ENCODE measurements at regions not wholly inside any gene's neighbourhood (a gene's known extent, or its start where the extent isn't known, plus 50 kb on each side); places are given as distances from the start of the nearest gene placed in this dataset.

DNA sequence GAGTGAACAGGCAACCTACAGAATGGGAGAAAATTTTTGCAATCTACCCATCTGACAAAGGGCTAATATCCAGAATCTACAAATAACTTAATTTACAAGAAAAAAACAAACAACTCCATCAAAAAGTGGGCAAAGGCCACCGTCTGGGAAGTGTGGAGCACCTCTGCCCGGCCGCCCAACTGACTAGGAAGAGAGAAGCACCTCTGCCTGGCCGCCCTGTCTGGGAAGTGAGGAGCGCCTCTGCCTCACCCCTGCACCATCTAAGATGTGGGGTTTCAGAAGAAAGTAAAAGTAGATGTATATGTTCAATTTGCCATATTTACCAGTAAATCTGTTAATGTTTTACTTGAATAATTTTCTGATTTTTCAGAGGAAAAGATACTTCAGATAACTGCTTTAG, 108.1 kb upstream of the TMEM161B start:
- no peaks in the 10 kb centered on the region for H3K9me3 ChIP-seq (ENCODE audit: control insufficient read depth in 1 of 2, insufficient read depth in 1 of 2, low read depth in 1 of 2, low read length in 2 of 2)
- no peaks in the 10 kb centered on the region for H3K79me2 ChIP-seq (ENCODE audit: insufficient read depth, low read length)
- H3K27ac ChIP-seq (ENCODE audit: low read depth, low read length): no peak overlapping the region
- ATAC-seq: no peak
- intact Hi-C loops (cut with micrococcal nuclease): no loop called here
- H3K27me3 ChIP-seq (ENCODE audit: insufficient read depth, low read length): no peaks in the 10 kb centered on the region
- H2AFZ ChIP-seq (ENCODE audit: low read depth, low read length, poor library complexity, severe bottlenecking): no peak overlapping the region
- H3K4me1 ChIP-seq (ENCODE audit: control insufficient read depth in 1 of 2, insufficient read depth in 2 of 2, low read length in 2 of 2): peaks cover 2 to 12% of the 10 kb centered on the region in 2 experiments; a peak in 3 of 4 replicates
- CTCF ChIA-PET: no interaction called here
- H3K4me3 ChIP-seq (replicated peaks in 1 of 2; ENCODE audit: low read depth in 1 of 2, low read length in 2 of 2): no peak overlapping the region
- H4K20me1 ChIP-seq (ENCODE audit: insufficient read depth): no peaks in the 10 kb centered on the region
- no peak overlapping the region for H3K9ac ChIP-seq (ENCODE audit: low read length)
- no peaks in the 10 kb centered on the region for H3K9me2 ChIP-seq (ENCODE audit: insufficient read depth)
- no peak for TF ChIP-seq CBX3 (IDR thresholded peaks at IDR 0.05; ENCODE audit: low read depth)
- no peak for TF ChIP-seq EZH2phosphoT487 (IDR thresholded peaks at IDR 0.05; ENCODE audit: borderline replicate concordance)
- TF ChIP-seq ZFX (IDR thresholded peaks at IDR 0.05): no peak
- no peak for TF ChIP-seq FOSL1 (IDR thresholded peaks at IDR 0.05; ENCODE audit: low read depth)
- no peak for TF ChIP-seq EGR1 (IDR thresholded peaks at IDR 0.05; ENCODE audit: low read depth)
- TF ChIP-seq EZH2 (IDR thresholded peaks at IDR 0.05): no peak
- no peak for TF ChIP-seq ELF1 (IDR thresholded peaks at IDR 0.05; ENCODE audit: borderline replicate concordance, low read depth)
- no peak for TF ChIP-seq TCF7L2 (IDR thresholded peaks at IDR 0.05; ENCODE audit: borderline replicate concordance, extremely low read depth, insufficient read depth, insufficient read length)
- TF ChIP-seq, protein P1, sequence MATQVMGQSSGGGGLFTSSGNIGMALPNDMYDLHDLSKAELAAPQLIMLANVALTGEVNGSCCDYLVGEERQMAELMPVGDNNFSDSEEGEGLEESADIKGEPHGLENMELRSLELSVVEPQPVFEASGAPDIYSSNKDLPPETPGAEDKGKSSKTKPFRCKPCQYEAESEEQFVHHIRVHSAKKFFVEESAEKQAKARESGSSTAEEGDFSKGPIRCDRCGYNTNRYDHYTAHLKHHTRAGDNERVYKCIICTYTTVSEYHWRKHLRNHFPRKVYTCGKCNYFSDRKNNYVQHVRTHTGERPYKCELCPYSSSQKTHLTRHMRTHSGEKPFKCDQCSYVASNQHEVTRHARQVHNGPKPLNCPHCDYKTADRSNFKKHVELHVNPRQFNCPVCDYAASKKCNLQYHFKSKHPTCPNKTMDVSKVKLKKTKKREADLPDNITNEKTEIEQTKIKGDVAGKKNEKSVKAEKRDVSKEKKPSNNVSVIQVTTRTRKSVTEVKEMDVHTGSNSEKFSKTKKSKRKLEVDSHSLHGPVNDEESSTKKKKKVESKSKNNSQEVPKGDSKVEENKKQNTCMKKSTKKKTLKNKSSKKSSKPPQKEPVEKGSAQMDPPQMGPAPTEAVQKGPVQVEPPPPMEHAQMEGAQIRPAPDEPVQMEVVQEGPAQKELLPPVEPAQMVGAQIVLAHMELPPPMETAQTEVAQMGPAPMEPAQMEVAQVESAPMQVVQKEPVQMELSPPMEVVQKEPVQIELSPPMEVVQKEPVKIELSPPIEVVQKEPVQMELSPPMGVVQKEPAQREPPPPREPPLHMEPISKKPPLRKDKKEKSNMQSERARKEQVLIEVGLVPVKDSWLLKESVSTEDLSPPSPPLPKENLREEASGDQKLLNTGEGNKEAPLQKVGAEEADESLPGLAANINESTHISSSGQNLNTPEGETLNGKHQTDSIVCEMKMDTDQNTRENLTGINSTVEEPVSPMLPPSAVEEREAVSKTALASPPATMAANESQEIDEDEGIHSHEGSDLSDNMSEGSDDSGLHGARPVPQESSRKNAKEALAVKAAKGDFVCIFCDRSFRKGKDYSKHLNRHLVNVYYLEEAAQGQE (IDR thresholded peaks at IDR 0.05; ENCODE audit: low read depth): no peak
- TF ChIP-seq YY1 (IDR thresholded peaks at IDR 0.05; ENCODE audit: extremely low read depth, insufficient replicate concordance, low read depth, low read length): no peak
- TF ChIP-seq, protein P2, sequence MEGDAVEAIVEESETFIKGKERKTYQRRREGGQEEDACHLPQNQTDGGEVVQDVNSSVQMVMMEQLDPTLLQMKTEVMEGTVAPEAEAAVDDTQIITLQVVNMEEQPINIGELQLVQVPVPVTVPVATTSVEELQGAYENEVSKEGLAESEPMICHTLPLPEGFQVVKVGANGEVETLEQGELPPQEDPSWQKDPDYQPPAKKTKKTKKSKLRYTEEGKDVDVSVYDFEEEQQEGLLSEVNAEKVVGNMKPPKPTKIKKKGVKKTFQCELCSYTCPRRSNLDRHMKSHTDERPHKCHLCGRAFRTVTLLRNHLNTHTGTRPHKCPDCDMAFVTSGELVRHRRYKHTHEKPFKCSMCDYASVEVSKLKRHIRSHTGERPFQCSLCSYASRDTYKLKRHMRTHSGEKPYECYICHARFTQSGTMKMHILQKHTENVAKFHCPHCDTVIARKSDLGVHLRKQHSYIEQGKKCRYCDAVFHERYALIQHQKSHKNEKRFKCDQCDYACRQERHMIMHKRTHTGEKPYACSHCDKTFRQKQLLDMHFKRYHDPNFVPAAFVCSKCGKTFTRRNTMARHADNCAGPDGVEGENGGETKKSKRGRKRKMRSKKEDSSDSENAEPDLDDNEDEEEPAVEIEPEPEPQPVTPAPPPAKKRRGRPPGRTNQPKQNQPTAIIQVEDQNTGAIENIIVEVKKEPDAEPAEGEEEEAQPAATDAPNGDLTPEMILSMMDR (IDR thresholded peaks at IDR 0.05 in 2 of 3, conservative IDR thresholded peaks at IDR 0.05 in 1 of 3; ENCODE audit: borderline replicate concordance in 1 of 3, insufficient read depth in 1 of 3, low read depth in 2 of 3, low read length in 2 of 3): no peak
- TF ChIP-seq, protein P3, sequence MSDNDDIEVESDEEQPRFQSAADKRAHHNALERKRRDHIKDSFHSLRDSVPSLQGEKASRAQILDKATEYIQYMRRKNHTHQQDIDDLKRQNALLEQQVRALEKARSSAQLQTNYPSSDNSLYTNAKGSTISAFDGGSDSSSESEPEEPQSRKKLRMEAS (IDR thresholded peaks at IDR 0.05): no peak
- no peak for TF ChIP-seq JUND (IDR thresholded peaks at IDR 0.05)
- no peak for TF ChIP-seq SP1 (IDR thresholded peaks at IDR 0.05; ENCODE audit: low read depth)
- TF ChIP-seq, protein P4, sequence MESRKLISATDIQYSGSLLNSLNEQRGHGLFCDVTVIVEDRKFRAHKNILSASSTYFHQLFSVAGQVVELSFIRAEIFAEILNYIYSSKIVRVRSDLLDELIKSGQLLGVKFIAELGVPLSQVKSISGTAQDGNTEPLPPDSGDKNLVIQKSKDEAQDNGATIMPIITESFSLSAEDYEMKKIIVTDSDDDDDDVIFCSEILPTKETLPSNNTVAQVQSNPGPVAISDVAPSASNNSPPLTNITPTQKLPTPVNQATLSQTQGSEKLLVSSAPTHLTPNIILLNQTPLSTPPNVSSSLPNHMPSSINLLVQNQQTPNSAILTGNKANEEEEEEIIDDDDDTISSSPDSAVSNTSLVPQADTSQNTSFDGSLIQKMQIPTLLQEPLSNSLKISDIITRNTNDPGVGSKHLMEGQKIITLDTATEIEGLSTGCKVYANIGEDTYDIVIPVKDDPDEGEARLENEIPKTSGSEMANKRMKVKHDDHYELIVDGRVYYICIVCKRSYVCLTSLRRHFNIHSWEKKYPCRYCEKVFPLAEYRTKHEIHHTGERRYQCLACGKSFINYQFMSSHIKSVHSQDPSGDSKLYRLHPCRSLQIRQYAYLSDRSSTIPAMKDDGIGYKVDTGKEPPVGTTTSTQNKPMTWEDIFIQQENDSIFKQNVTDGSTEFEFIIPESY (IDR thresholded peaks at IDR 0.05; ENCODE audit: extremely low read depth, insufficient replicate concordance, low read length): no peak
- POLR2A ChIA-PET: no interaction called here
- no peak for DNase-seq (ENCODE audit: low read depth, low spot score)
- RAD21 ChIA-PET (ENCODE audit: low non-redundant PET in 1 of 2, low total read pairs in 2 of 2, uncharacterized antibody in 2 of 2, unreplicated experiment in 2 of 2): no interaction called here
- H3K4me2 ChIP-seq (ENCODE audit: low read length): no peak overlapping the region
- no peaks in the 10 kb centered on the region for H3K36me3 ChIP-seq (ENCODE audit: control insufficient read depth in 1 of 2, insufficient read depth in 2 of 2, low read length in 2 of 2)
- BruUV-seq (replicated peaks): no TSS peak
